ENCODE measurements at regions not wholly inside any gene's neighbourhood (a gene's known extent, or its start where the extent isn't known, plus 50 kb on each side); places are given as distances from the start of the nearest gene placed in this dataset.
A peak's percentile ranks its signal among the peaks of the same experiment; 100 is the strongest.

GRCh38 chr2:41878056-41878455 lies 169.8 kb upstream of the PKDCC start:
- no peak overlapping the region for H3K27ac ChIP-seq
- TF ChIP-seq CTCF (conservative IDR thresholded peaks at IDR 0.05) = no peak

GRCh38 chr2:41878716-41879234 lies 169.0 kb upstream of the PKDCC start:
- TF ChIP-seq CTCF (conservative IDR thresholded peaks at IDR 0.05) = no peak
- no peak overlapping the region for H3K27ac ChIP-seq

GRCh38 chr2:41879235-41879916 lies 168.4 kb upstream of the PKDCC start:
- TF ChIP-seq CTCF (conservative IDR thresholded peaks at IDR 0.05) = no peak
- H3K27ac ChIP-seq = no peak overlapping the region

GRCh38 chr2:41880561-41881243 lies 167.1 kb upstream of the PKDCC start:
- no peak overlapping the region for H3K27ac ChIP-seq
- TF ChIP-seq CTCF (conservative IDR thresholded peaks at IDR 0.05) = no peak

GRCh38 chr2:41881249-41881648 lies 166.6 kb upstream of the PKDCC start:
- no peak overlapping the region for H3K27ac ChIP-seq
- no peak for TF ChIP-seq CTCF (conservative IDR thresholded peaks at IDR 0.05)

GRCh38 chr2:41884718-41885117 lies 163.1 kb upstream of the PKDCC start:
- TF ChIP-seq CTCF (conservative IDR thresholded peaks at IDR 0.05) = no peak
- no peak overlapping the region for H3K27ac ChIP-seq

GRCh38 chr2:41886145-41886664 lies 161.6 kb upstream of the PKDCC start:
- H3K27ac ChIP-seq = peak overlapping the region; percentile 48
- TF ChIP-seq CTCF (conservative IDR thresholded peaks at IDR 0.05) = no peak

Measured in VCaP (cell line).